Kidney (tissue), 13 donors: ENCODE measurements at regions not wholly inside any gene's neighbourhood (a gene's known extent, or its start where the extent isn't known, plus 50 kb on each side); places are given as distances from the start of the nearest gene placed in this dataset.

ENCODE experiments used
- DNase-seq, 5 donors: peaks; one replicate each; pipeline ENCODE4 v3.0.0-alpha.2; 2013 to 2020
- FAIRE-seq: peaks from 2 replicates; lab custom pipeline; 2012; peaks lifted over from hg19 to GRCh38; lab: Jason Lieb, UNC
- H3K27ac ChIP-seq, 2 donors: one replicate each; pipeline ENCODE4 v1.7.0; 2013; ENCODE audit warnings: low read depth in 2 of 2, low read length in 2 of 2, inconsistent platforms in 1 of 2
- H3K27me3 ChIP-seq: one replicate; pipeline ENCODE4 v1.7.1; 2013; ENCODE audit warnings: low read length, inconsistent platforms; ENCODE audit not compliant: control insufficient read depth, insufficient read depth
- H3K36me3 ChIP-seq, 3 donors: one replicate each; pipeline versions ENCODE4 v1.7.0 to v1.7.1; 2013; ENCODE audit warnings: low read length in 3 of 3, control low read depth in 1 of 3, inconsistent platforms in 1 of 3; ENCODE audit not compliant: insufficient read depth in 3 of 3, control insufficient read depth in 2 of 3
- H3K4me1 ChIP-seq, 3 donors: one replicate each; pipeline versions ENCODE4 v1.7.0 to v1.7.1; 2013; ENCODE audit warnings: low read length in 3 of 3, inconsistent platforms in 1 of 3, low read depth in 1 of 3; ENCODE audit not compliant: control insufficient read depth in 2 of 3, insufficient read depth in 2 of 3
- H3K4me3 ChIP-seq, 3 donors: one replicate each; pipeline versions ENCODE4 v1.7.0 to v1.8.1; 2013; ENCODE audit warnings: low read length in 3 of 3, control low read depth in 1 of 3, inconsistent platforms in 1 of 3
- H3K9ac ChIP-seq, 3 donors: one replicate each; pipeline versions ENCODE4 v1.7.0 to v1.7.1; 2013; ENCODE audit warnings: low read length in 3 of 3, control low read depth in 1 of 3, inconsistent platforms in 1 of 3
- H3K9me3 ChIP-seq, 3 donors: one replicate each; pipeline versions ENCODE4 v1.7.0 to v1.7.1; 2013; ENCODE audit warnings: low read length in 3 of 3, control low read depth in 1 of 3, inconsistent platforms in 1 of 3; ENCODE audit not compliant: control insufficient read depth in 2 of 3, insufficient read depth in 1 of 3
- intact Hi-C: fragments of 100-400 bp; cut with DNase I; formaldehyde crosslinking; loops from one replicate; pipeline ENCODE4 v1.11.1; 2022
- TF ChIP-seq, protein P1 (sequence below): IDR thresholded peaks from 3 replicates; pipeline ENCODE4 v1.5.1; 2012; ENCODE audit warnings: mild to moderate bottlenecking, moderate library complexity, borderline replicate concordance; ENCODE audit not compliant: insufficient read depth; ENCODE audit errors: extremely low read depth
- donor health status: control.
- donor health status: control.
- donor health status: control.
- donor health status: control.
- donor health status: control.
- donor health status: DM: yes; HTN: yes; CAD: no.
- donor health status: Normal renal cell carcinoma (clear cell type).

DNA sequence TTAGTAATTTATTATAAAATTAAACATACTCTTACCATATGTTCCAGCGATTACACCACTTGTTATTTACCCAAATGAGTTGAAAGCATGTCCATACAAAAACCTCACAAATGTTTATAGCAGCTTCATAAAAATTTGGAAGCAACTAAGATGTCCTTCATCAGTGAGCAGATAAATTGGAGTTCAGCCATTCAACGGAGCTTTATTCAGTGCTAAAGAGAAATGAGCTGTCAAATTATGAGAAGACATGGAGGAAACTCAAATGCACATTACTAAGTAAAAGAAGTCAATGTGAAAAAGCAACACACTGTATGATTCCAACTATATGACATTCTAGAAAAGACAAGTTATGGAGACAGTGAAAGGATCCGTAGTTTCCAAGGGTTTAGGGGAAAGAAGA, 606.7 kb upstream of the TMPRSS15 start:
- intact Hi-C loops, result no loop called here
- Histone ChIP-seq H3K9me3 (no peaks in the 10 kb centered on the region), H3K4me1 (no peaks in the 10 kb centered on the region), H3K36me3 (no peaks in the 10 kb centered on the region), H3K27me3 (no peaks in the 10 kb centered on the region), H3K4me3 (no peak overlapping the region), H3K9ac (no peak overlapping the region), H3K27ac (no peak overlapping the region)
- no peak for DNase-seq
- TF ChIP-seq, protein P1, sequence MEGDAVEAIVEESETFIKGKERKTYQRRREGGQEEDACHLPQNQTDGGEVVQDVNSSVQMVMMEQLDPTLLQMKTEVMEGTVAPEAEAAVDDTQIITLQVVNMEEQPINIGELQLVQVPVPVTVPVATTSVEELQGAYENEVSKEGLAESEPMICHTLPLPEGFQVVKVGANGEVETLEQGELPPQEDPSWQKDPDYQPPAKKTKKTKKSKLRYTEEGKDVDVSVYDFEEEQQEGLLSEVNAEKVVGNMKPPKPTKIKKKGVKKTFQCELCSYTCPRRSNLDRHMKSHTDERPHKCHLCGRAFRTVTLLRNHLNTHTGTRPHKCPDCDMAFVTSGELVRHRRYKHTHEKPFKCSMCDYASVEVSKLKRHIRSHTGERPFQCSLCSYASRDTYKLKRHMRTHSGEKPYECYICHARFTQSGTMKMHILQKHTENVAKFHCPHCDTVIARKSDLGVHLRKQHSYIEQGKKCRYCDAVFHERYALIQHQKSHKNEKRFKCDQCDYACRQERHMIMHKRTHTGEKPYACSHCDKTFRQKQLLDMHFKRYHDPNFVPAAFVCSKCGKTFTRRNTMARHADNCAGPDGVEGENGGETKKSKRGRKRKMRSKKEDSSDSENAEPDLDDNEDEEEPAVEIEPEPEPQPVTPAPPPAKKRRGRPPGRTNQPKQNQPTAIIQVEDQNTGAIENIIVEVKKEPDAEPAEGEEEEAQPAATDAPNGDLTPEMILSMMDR, result no peak
- no peak for FAIRE-seq

DNA sequence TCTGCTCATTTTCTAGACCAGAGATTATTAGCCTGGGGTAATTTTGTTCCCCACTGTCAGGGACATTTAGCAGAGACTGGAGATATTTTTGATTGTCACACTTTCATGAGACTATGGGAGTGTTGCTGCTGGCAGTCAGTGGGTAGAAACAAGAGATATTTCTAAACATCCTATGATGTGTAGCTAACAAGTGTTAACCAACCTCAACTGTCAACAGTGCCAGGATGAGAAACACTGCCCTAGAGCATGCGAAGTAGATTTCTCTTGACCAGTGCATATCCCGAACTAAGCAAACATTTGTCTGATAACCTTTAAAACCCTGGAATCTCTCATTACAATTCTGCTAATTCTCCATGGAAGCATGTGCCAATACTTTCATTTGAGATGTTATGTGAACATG, 607.4 kb upstream of the TMPRSS15 start:
- intact Hi-C loops, result no loop called here
- FAIRE-seq, result no peak
- no peaks in the 10 kb centered on the region for H3K4me1 ChIP-seq
- no peak overlapping the region for H3K4me3 ChIP-seq
- H3K27me3 ChIP-seq, result no peaks in the 10 kb centered on the region
- no peaks in the 10 kb centered on the region for H3K9me3 ChIP-seq
- TF ChIP-seq, protein P1, result no peak
- DNase-seq, result no peak
- H3K9ac ChIP-seq, result no peak overlapping the region
- no peak overlapping the region for H3K27ac ChIP-seq
- no peaks in the 10 kb centered on the region for H3K36me3 ChIP-seq

DNA sequence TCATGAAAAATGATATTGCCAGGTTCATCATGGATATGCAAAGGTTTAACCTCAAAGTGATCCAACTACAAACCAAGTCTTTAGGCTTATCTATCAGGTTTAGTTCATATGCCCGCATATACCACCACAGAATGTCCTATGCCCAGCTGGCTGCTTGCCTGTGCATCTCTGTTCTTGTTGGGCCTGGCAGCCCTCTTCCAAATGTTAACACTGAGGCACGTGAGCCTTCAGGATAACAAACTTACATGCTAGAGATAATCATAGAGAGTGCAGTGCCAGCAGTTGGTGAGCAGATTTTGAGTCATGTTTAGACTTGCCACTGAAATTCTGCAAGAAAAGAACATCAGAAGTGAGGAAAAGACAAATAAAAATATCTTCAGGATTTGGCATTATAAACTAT, 607.9 kb upstream of the TMPRSS15 start:
- TF ChIP-seq, protein P1, result no peak
- Histone ChIP-seq H3K4me3 (no peak overlapping the region), H3K27me3 (no peaks in the 10 kb centered on the region), H3K9me3 (no peaks in the 10 kb centered on the region), H3K36me3 (no peaks in the 10 kb centered on the region), H3K27ac (no peak overlapping the region), H3K9ac (no peak overlapping the region), H3K4me1 (no peaks in the 10 kb centered on the region)
- FAIRE-seq, result no peak
- intact Hi-C loops, result no loop called here
- no peak for DNase-seq

DNA sequence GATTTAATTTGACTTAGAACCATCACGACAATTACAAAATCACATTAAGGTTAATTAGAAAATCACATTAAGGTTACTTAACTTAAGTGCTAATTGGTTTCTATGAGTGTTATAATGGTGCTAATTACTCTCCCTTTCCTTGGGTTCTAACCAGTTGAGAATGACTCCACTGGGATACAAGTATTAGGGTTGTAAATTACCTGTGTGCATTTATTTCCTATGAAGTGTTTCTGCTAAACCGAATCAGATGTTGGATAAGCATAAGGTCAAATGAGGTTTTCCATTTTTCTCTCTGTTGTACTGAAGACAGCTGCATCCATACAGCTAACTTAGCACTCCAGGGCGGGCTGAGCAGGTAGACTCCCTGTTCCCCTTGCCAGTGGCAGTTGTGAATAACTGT, 610.3 kb upstream of the TMPRSS15 start:
- no peak overlapping the region for H3K4me3 ChIP-seq
- no peaks in the 10 kb centered on the region for H3K9me3 ChIP-seq
- H3K36me3 ChIP-seq, result no peaks in the 10 kb centered on the region
- H3K27me3 ChIP-seq, result no peaks in the 10 kb centered on the region
- DNase-seq (no peak), FAIRE-seq (no peak)
- TF ChIP-seq, protein P1, result no peak
- intact Hi-C loops, result no loop called here
- H3K9ac ChIP-seq, result no peak overlapping the region
- no peaks in the 10 kb centered on the region for H3K4me1 ChIP-seq
- H3K27ac ChIP-seq, result no peak overlapping the region
